ENCODE measurements at regions not wholly inside any gene's neighbourhood (a gene's known extent, or its start where the extent isn't known, plus 50 kb on each side); places are given as distances from the start of the nearest gene placed in this dataset.

DNA sequence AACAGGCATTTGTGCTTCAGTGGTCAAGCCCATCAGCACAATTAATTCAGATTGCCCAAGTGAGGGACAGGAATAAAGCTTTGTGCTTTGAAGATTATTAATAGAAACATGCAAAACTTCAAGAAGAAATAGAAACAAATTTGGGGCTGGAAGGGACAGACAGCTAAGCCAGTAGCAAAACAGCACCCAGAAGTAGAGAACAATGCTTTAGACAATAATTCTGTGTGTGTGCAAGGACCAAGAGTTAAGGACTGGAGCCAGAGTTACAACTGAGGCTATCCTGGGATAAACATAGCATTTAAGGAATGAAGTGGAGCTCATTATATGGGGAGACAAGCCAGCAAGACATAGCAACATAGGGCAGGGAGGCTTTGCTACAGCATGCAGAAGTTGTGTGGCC, 251.9 kb upstream of the DAB1 start:
- Histone ChIP-seq H3K36me3 (ENCODE audit: control insufficient read depth in 2 of 2, insufficient read depth in 2 of 2, low read length in 1 of 2) (no peaks in the 10 kb centered on the region), H3K27me3 (ENCODE audit: control insufficient read depth in 1 of 2, insufficient read depth in 2 of 2, low read length in 2 of 2) (no peaks in the 10 kb centered on the region), H3K4me1 (ENCODE audit: control insufficient read depth in 2 of 2, insufficient read depth in 2 of 2, low read length in 1 of 2) (no peaks in the 10 kb centered on the region), H3K4me3 (ENCODE audit: low read depth in 1 of 2, low read length in 2 of 2) (no peak overlapping the region), H3K27ac (ENCODE audit: low read depth in 2 of 2, low read length in 1 of 2) (no peak overlapping the region), H3K9me3 (ENCODE audit: control insufficient read depth in 2 of 2, insufficient read depth in 1 of 2, low read depth in 1 of 2, low read length in 1 of 2) (no peaks in the 10 kb centered on the region)

DNA sequence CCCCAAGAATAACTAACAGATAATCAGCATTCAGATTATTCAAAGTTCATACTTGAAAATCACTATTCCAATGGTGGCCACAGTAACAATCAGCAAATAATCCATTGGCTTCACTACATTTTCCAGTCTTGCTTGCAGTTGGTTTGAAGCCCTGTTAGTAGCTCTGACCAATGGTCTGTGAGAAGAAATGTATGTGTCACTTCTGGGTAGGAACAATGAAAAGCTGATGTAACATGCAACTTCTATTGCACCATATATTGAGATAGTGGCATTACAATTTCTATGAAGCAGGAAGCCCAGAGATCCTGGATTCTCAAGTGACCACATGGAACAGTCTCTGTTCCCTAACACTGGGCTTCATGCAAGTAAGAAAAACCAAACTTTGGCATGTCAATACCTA, 250.9 kb upstream of the DAB1 start:
- Histone ChIP-seq H3K27ac (ENCODE audit: low read depth in 2 of 2, low read length in 1 of 2) (no peak overlapping the region), H3K9me3 (ENCODE audit: control insufficient read depth in 2 of 2, insufficient read depth in 1 of 2, low read depth in 1 of 2, low read length in 1 of 2) (no peaks in the 10 kb centered on the region), H3K36me3 (ENCODE audit: control insufficient read depth in 2 of 2, insufficient read depth in 2 of 2, low read length in 1 of 2) (no peaks in the 10 kb centered on the region), H3K4me3 (ENCODE audit: low read depth in 1 of 2, low read length in 2 of 2) (no peak overlapping the region), H3K4me1 (ENCODE audit: control insufficient read depth in 2 of 2, insufficient read depth in 2 of 2, low read length in 1 of 2) (no peaks in the 10 kb centered on the region), H3K27me3 (ENCODE audit: control insufficient read depth in 1 of 2, insufficient read depth in 2 of 2, low read length in 2 of 2) (no peaks in the 10 kb centered on the region)

DNA sequence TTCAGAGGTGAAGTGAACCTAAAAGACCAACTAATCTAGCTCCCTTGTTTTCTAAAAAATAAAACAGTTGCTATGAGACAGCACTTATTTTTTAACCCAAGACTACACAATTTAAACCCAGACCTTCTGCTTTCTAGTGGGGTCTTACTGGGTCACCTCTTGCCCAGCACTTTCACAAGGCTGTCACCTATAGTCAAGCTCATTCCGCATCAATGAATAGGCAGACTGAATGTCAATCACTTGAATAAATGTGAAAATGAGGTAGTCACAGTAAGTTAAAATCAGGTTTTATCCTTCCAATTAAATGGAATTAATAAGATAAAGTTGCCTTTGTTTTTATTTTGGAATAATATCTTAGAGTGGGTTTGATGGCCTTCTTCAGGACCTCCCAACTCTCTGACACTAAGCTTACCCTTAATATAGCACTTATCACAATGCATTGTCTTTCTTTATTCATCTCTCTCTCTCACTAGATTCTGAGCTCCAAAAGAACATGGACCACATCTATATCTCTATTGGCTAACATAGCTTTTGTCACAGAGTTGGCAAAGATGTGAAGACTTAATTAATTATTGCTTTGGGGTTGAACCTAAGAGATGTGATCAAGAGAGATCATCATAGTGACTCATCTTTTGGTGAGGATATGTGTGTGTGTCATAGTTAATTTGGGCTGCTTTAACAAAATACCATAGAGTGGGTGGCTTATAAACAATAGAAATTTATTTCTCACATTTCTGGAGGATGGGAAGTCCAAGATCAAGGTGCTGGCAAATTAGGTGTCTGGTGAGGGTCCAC, 248.7 kb upstream of the DAB1 start:
- H3K27ac ChIP-seq (ENCODE audit: low read depth in 2 of 2, low read length in 1 of 2) = no peak overlapping the region
- no peaks in the 10 kb centered on the region for H3K36me3 ChIP-seq (ENCODE audit: control insufficient read depth in 2 of 2, insufficient read depth in 2 of 2, low read length in 1 of 2)
- no peaks in the 10 kb centered on the region for H3K4me1 ChIP-seq (ENCODE audit: control insufficient read depth in 2 of 2, insufficient read depth in 2 of 2, low read length in 1 of 2)
- WGBS, 2 donors = 93 to 99% methylated on average over 1 of the region's 1 CpG
- no peaks in the 10 kb centered on the region for H3K27me3 ChIP-seq (ENCODE audit: control insufficient read depth in 1 of 2, insufficient read depth in 2 of 2, low read length in 2 of 2)
- no peak overlapping the region for H3K4me3 ChIP-seq (ENCODE audit: low read depth in 1 of 2, low read length in 2 of 2)
- H3K9me3 ChIP-seq (ENCODE audit: control insufficient read depth in 2 of 2, insufficient read depth in 1 of 2, low read depth in 1 of 2, low read length in 1 of 2) = no peaks in the 10 kb centered on the region

DNA sequence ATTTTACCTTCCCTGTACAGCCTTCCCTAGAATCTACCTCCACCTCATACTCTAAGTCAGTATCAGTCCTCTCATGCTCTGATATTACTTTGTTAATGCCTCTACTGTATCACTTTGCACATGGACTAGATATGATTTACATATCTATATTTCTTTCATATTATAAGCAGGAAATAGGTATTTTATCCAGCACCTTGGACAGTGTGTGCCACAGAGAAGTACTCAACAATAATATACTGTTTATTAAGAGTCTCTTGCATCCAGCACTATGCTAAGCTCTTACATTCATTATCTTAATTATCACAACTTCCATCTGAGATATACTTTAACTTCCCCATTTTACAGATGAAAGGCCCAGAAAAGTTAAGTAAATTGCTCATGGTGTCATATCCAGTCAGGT, 247.9 kb upstream of the DAB1 start:
- Histone ChIP-seq H3K27me3 (ENCODE audit: control insufficient read depth in 1 of 2, insufficient read depth in 2 of 2, low read length in 2 of 2) (no peaks in the 10 kb centered on the region), H3K9me3 (ENCODE audit: control insufficient read depth in 2 of 2, insufficient read depth in 1 of 2, low read depth in 1 of 2, low read length in 1 of 2) (no peaks in the 10 kb centered on the region), H3K27ac (ENCODE audit: low read depth in 2 of 2, low read length in 1 of 2) (no peak overlapping the region), H3K36me3 (ENCODE audit: control insufficient read depth in 2 of 2, insufficient read depth in 2 of 2, low read length in 1 of 2) (no peaks in the 10 kb centered on the region), H3K4me1 (ENCODE audit: control insufficient read depth in 2 of 2, insufficient read depth in 2 of 2, low read length in 1 of 2) (no peaks in the 10 kb centered on the region), H3K4me3 (ENCODE audit: low read depth in 1 of 2, low read length in 2 of 2) (no peak overlapping the region)

DNA sequence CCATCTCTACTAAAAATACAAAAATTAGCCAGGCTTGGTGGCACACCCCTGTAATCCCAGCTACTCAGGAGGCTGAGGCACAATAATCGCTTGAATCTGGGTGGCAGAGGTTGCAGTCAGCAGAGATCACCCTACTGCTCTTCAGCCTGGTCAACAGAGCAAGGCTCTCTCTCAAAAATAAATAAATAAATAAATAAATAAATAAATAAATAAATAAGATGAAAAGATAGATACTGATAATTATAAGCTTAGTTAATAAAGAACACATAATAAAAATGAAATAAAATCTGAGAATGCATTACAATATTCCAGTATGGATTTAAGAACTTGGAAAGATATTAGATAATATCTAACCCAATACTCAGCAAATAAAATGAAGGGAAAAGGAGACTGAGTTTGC, 235.9 kb upstream of the DAB1 start:
- no peaks in the 10 kb centered on the region for H3K36me3 ChIP-seq (ENCODE audit: control insufficient read depth in 2 of 2, insufficient read depth in 2 of 2, low read length in 1 of 2)
- WGBS, 2 donors = 91 to 93% methylated on average over 1 of the region's 1 CpG
- H3K9me3 ChIP-seq (ENCODE audit: control insufficient read depth in 2 of 2, insufficient read depth in 1 of 2, low read depth in 1 of 2, low read length in 1 of 2) = peaks cover 0 to 3% of the 10 kb centered on the region in 2 donors
- H3K27me3 ChIP-seq (ENCODE audit: control insufficient read depth in 1 of 2, insufficient read depth in 2 of 2, low read length in 2 of 2) = no peaks in the 10 kb centered on the region
- H3K27ac ChIP-seq (ENCODE audit: low read depth in 2 of 2, low read length in 1 of 2) = no peak overlapping the region
- no peaks in the 10 kb centered on the region for H3K4me1 ChIP-seq (ENCODE audit: control insufficient read depth in 2 of 2, insufficient read depth in 2 of 2, low read length in 1 of 2)
- H3K4me3 ChIP-seq (ENCODE audit: low read depth in 1 of 2, low read length in 2 of 2) = no peak overlapping the region

DNA sequence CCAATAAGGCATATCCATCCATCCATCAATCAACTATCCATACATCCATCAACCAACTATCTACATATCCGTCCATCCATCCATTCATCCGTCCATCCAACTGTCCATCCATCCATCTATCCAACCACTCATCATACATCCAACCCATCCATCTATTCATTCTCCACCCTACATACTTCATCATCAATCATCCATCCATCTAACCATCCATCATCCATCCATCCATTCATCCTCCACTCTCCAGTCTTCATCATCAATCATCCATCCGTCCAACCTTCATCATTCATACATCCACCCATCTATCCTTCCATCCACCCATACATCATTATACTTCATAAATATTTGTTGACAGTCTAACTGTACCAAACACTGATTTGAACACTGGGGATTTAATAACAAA, 231.3 kb upstream of the DAB1 start:
- 67 to 91% methylated on average over 3 of the region's 3 CpGs for WGBS, 2 donors
- Histone ChIP-seq H3K27ac (ENCODE audit: low read depth in 2 of 2, low read length in 1 of 2) (no peak overlapping the region), H3K9me3 (ENCODE audit: control insufficient read depth in 2 of 2, insufficient read depth in 1 of 2, low read depth in 1 of 2, low read length in 1 of 2) (peaks cover 0 to 3% of the 10 kb centered on the region in 2 donors), H3K4me3 (ENCODE audit: low read depth in 1 of 2, low read length in 2 of 2) (no peak overlapping the region), H3K27me3 (ENCODE audit: control insufficient read depth in 1 of 2, insufficient read depth in 2 of 2, low read length in 2 of 2) (no peaks in the 10 kb centered on the region), H3K4me1 (ENCODE audit: control insufficient read depth in 2 of 2, insufficient read depth in 2 of 2, low read length in 1 of 2) (no peaks in the 10 kb centered on the region), H3K36me3 (ENCODE audit: control insufficient read depth in 2 of 2, insufficient read depth in 2 of 2, low read length in 1 of 2) (no peaks in the 10 kb centered on the region)

DNA sequence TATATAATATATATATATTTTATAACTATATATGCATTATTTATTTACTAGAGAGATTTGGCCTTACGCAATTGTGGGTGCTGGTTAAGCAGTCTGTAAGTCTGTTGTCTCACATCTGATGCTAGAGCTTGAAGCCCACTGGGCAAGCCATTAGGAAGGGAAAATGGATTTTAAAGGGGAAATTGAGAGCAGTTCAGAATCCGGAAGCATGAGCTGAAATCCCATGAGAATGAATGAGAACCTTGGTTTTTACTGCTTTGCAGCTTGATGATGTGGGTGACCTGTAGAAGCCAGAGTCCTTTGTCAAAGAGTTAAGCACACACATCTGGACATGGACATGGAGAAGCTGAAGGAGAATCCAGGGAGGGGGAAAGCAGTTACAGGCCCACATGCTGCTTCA, 220.8 kb upstream of the DAB1 start:
- H3K36me3 ChIP-seq (ENCODE audit: control insufficient read depth in 2 of 2, insufficient read depth in 2 of 2, low read length in 1 of 2) = no peaks in the 10 kb centered on the region
- H3K4me1 ChIP-seq (ENCODE audit: control insufficient read depth in 2 of 2, insufficient read depth in 2 of 2, low read length in 1 of 2) = no peaks in the 10 kb centered on the region
- no peaks in the 10 kb centered on the region for H3K9me3 ChIP-seq (ENCODE audit: control insufficient read depth in 2 of 2, insufficient read depth in 1 of 2, low read depth in 1 of 2, low read length in 1 of 2)
- WGBS, 2 donors = 93% methylated on average over 2 of the region's 2 CpGs
- H3K27me3 ChIP-seq (ENCODE audit: control insufficient read depth in 1 of 2, insufficient read depth in 2 of 2, low read length in 2 of 2) = no peaks in the 10 kb centered on the region
- no peak overlapping the region for H3K27ac ChIP-seq (ENCODE audit: low read depth in 2 of 2, low read length in 1 of 2)
- no peak overlapping the region for H3K4me3 ChIP-seq (ENCODE audit: low read depth in 1 of 2, low read length in 2 of 2)

DNA sequence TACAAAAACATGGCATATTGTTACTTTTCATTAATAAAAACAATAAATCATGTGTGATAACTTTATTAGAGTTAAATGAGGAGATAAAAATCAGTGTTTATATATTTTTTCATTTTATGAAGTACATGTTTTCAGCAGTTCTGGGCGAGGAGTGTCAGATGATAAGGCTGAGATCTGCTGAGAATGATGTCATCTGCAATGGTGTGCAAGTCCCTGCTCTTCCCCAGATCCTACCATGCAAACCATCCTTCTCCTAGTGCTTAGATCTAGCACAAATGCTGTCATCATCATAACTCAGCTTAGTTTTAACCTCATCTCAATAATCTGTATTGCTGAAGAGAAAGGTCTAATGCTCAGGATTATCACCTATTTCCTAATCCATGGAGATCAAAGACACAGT, 214.4 kb upstream of the DAB1 start:
- Histone ChIP-seq H3K27ac (ENCODE audit: low read depth in 2 of 2, low read length in 1 of 2) (no peak overlapping the region), H3K36me3 (ENCODE audit: control insufficient read depth in 2 of 2, insufficient read depth in 2 of 2, low read length in 1 of 2) (no peaks in the 10 kb centered on the region), H3K4me1 (ENCODE audit: control insufficient read depth in 2 of 2, insufficient read depth in 2 of 2, low read length in 1 of 2) (no peaks in the 10 kb centered on the region), H3K27me3 (ENCODE audit: control insufficient read depth in 1 of 2, insufficient read depth in 2 of 2, low read length in 2 of 2) (peaks cover 0 to 2% of the 10 kb centered on the region in 2 donors), H3K9me3 (ENCODE audit: control insufficient read depth in 2 of 2, insufficient read depth in 1 of 2, low read depth in 1 of 2, low read length in 1 of 2) (no peaks in the 10 kb centered on the region), H3K4me3 (ENCODE audit: low read depth in 1 of 2, low read length in 2 of 2) (no peak overlapping the region)
- 54 to 58% methylated on average over 1 of the region's 1 CpG for WGBS, 2 donors

DNA sequence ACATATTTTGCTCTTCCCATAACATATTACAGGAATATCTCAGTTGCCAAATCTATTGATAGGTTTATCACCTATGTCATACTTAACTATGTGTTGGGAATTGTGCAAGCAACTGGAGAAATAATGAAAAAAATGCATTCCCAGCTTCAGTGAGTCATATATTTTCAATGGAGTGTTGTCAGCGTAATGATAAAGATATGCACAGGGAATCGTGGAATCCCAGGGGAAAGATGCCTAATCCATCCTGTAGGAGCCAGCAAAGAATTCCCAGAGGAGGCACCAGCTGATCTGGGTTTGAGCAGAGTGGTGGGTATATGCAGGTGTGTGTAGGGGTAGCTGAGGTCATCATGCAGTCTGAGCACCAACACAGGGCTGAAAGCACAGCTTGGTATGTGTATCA, 213.3 kb upstream of the DAB1 start:
- H3K4me1 ChIP-seq (ENCODE audit: control insufficient read depth in 2 of 2, insufficient read depth in 2 of 2, low read length in 1 of 2) = no peaks in the 10 kb centered on the region
- H3K9me3 ChIP-seq (ENCODE audit: control insufficient read depth in 2 of 2, insufficient read depth in 1 of 2, low read depth in 1 of 2, low read length in 1 of 2) = no peaks in the 10 kb centered on the region
- no peaks in the 10 kb centered on the region for H3K36me3 ChIP-seq (ENCODE audit: control insufficient read depth in 2 of 2, insufficient read depth in 2 of 2, low read length in 1 of 2)
- H3K27ac ChIP-seq (ENCODE audit: low read depth in 2 of 2, low read length in 1 of 2) = no peak overlapping the region
- WGBS, 2 donors = 42 to 72% methylated on average over 2 of the region's 2 CpGs
- no peak overlapping the region for H3K4me3 ChIP-seq (ENCODE audit: low read depth in 1 of 2, low read length in 2 of 2)
- H3K27me3 ChIP-seq (ENCODE audit: control insufficient read depth in 1 of 2, insufficient read depth in 2 of 2, low read length in 2 of 2) = peaks cover 0 to 2% of the 10 kb centered on the region in 2 donors

DNA sequence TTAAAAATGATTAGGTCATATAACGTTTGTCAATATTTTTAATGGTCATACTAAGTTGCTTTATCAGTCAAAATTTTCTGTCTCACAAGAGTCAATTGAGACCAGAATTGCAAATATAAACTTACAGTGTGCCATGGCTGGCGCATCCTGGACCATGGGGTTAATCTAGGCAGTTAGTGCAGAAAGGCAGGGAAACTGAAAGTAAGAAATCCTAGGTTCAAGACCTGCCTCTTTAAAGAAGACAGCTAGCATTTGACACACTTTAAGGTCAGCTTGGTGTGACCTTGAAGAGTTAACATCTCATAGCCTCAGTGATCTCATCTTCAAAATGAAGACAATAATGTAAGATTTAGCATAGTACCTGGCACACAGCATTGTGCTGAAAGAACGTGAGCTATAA, 210.0 kb upstream of the DAB1 start:
- Histone ChIP-seq H3K27me3 (ENCODE audit: control insufficient read depth in 1 of 2, insufficient read depth in 2 of 2, low read length in 2 of 2) (no peaks in the 10 kb centered on the region), H3K27ac (ENCODE audit: low read depth in 2 of 2, low read length in 1 of 2) (no peak overlapping the region), H3K9me3 (ENCODE audit: control insufficient read depth in 2 of 2, insufficient read depth in 1 of 2, low read depth in 1 of 2, low read length in 1 of 2) (no peaks in the 10 kb centered on the region), H3K36me3 (ENCODE audit: control insufficient read depth in 2 of 2, insufficient read depth in 2 of 2, low read length in 1 of 2) (no peaks in the 10 kb centered on the region), H3K4me1 (ENCODE audit: control insufficient read depth in 2 of 2, insufficient read depth in 2 of 2, low read length in 1 of 2) (no peaks in the 10 kb centered on the region), H3K4me3 (ENCODE audit: low read depth in 1 of 2, low read length in 2 of 2) (no peak overlapping the region)
- WGBS, 2 donors = 71 to 76% methylated on average over 3 of the region's 3 CpGs

Measured in esophagus (tissue), 2 donors.